HG02885 (cell line): ENCODE measurements at regions not wholly inside any gene's neighbourhood (a gene's known extent, or its start where the extent isn't known, plus 50 kb on each side); places are given as distances from the start of the nearest gene placed in this dataset.
"Not testable (repeated sequence)": the region's sequence is repeated elsewhere in the genome, so short reads cannot be mapped to it uniquely, and the experiment has no call there.

Source experiments
- ATAC-seq: cut with Tn5 transposase; IDR thresholded peaks from one replicate; pipeline ENCODE4 v1.9.1; 2021; ENCODE audit warnings: mild to moderate bottlenecking; ENCODE audit not compliant: unreplicated experiment, poor library complexity

- no peak for ATAC-seq
These were observed 871.6 kb downstream of the BRINP3 start for GRCh38 chr1:189606047-189606446.

GRCh38 chr1:189606795-189607476, 870.7 kb downstream of the BRINP3 start:
- no peak for ATAC-seq

- ATAC-seq = no peak
These were observed 870.1 kb downstream of the BRINP3 start for GRCh38 chr1:189607477-189608096.

- ATAC-seq = no peak
These were observed 868.5 kb downstream of the BRINP3 start for GRCh38 chr1:189609167-189609566.

GRCh38 chr1:189616893-189617292, 860.8 kb downstream of the BRINP3 start:
- no peak for ATAC-seq

GRCh38 chr1:189619682-189620332, 857.9 kb downstream of the BRINP3 start:
- ATAC-seq = no peak

- no peak for ATAC-seq
These were observed 857.2 kb downstream of the BRINP3 start for GRCh38 chr1:189620471-189620870.

- no peak for ATAC-seq
These were observed 854.3 kb downstream of the BRINP3 start for GRCh38 chr1:189623336-189623735.

- no peak for ATAC-seq
These were observed 850.2 kb downstream of the BRINP3 start for GRCh38 chr1:189627427-189627826.

GRCh38 chr1:189628857-189629256, 848.8 kb downstream of the BRINP3 start:
- no peak for ATAC-seq

GRCh38 chr1:189633658-189634057, 844.0 kb downstream of the BRINP3 start:
- ATAC-seq = no peak

GRCh38 chr1:189637041-189637440, 840.6 kb downstream of the BRINP3 start:
- ATAC-seq = no peak

- not testable (repeated sequence) for ATAC-seq
These were observed 833.5 kb downstream of the BRINP3 start for GRCh38 chr1:189644156-189644555.

GRCh38 chr1:189644970-189645369, 832.7 kb downstream of the BRINP3 start:
- ATAC-seq = no peak

- ATAC-seq = no peak
These were observed 831.6 kb downstream of the BRINP3 start for GRCh38 chr1:189646066-189646465.

- no peak for ATAC-seq
These were observed 822.8 kb downstream of the BRINP3 start for GRCh38 chr1:189654906-189655305.

- no peak for ATAC-seq
These were observed 820.8 kb downstream of the BRINP3 start for GRCh38 chr1:189656628-189657530.

GRCh38 chr1:189657715-189658114, 819.9 kb downstream of the BRINP3 start:
- ATAC-seq = no peak

GRCh38 chr1:189658381-189658780, 819.3 kb downstream of the BRINP3 start:
- ATAC-seq = no peak

GRCh38 chr1:189659731-189660130, 817.9 kb downstream of the BRINP3 start:
- ATAC-seq = no peak

- ATAC-seq = no peak
These were observed 815.5 kb downstream of the BRINP3 start for GRCh38 chr1:189662190-189662589.
